ENCODE measurements at regions not wholly inside any gene's neighbourhood (a gene's known extent, or its start where the extent isn't known, plus 50 kb on each side); places are given as distances from the start of the nearest gene placed in this dataset.
"Not testable (repeated sequence)": the region's sequence is repeated elsewhere in the genome, so short reads cannot be mapped to it uniquely, and the experiment has no call there.

GRCh38 chr14:81623771-81624396 lies 90.2 kb upstream of the SEL1L start:
- not testable (repeated sequence) for TF ChIP-seq CTCF (tag by site-specific recombination; IDR thresholded peaks at IDR 0.05); ZNF366 (tag by site-specific recombination; conservative IDR thresholded peaks at IDR 0.05); ZNF785 (tag by site-specific recombination; IDR thresholded peaks at IDR 0.05); ZSCAN23 (tag by site-specific recombination; IDR thresholded peaks at IDR 0.05); ZNF391 (tag by site-specific recombination; IDR thresholded peaks at IDR 0.05; ENCODE audit: borderline replicate concordance, low read depth); ZNF214 (tag by site-specific recombination; IDR thresholded peaks at IDR 0.05; ENCODE audit: borderline replicate concordance); ZNF292 (tag by site-specific recombination; IDR thresholded peaks at IDR 0.05; ENCODE audit: borderline replicate concordance, low read depth)
